IPS DF 19.7 (cell line): ENCODE measurements at regions not wholly inside any gene's neighbourhood (a gene's known extent, or its start where the extent isn't known, plus 50 kb on each side); places are given as distances from the start of the nearest gene placed in this dataset.

Source experiments
- DNase-seq: peaks from one replicate; pipeline ENCODE4 v3.0.0-alpha.2; 2013; ENCODE audit warnings: low read depth, low spot score

- no peak for DNase-seq
Observed at GRCh38 chr11:127607487-127608085, 607.0 kb upstream of the KIRREL3 start.

DNA sequence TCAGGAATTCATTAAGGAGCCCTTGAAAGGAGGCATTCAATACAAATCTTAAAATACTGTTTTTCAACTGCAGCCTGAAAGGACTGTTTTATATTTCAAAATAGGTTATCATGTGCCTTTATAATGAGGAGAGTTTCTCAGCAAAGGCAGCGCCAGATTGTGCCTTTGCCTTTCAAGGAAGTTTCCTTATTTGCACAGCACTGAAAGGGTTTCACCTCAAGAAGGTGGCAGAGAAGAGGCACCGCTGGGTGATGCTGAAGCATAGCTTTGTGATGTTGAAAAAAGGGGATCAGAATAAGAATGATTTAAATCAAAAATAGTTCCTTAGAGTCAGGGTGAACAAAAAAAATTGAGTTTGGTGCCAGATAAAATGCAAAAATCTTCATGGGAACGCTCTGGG, 601.0 kb upstream of the KIRREL3 start:
- DNase-seq = no peak

- no peak for DNase-seq
Observed at GRCh38 chr11:127600674-127601073, 600.1 kb upstream of the KIRREL3 start.

- DNase-seq = no peak
Observed at GRCh38 chr11:127598476-127598875, 597.9 kb upstream of the KIRREL3 start.

DNA sequence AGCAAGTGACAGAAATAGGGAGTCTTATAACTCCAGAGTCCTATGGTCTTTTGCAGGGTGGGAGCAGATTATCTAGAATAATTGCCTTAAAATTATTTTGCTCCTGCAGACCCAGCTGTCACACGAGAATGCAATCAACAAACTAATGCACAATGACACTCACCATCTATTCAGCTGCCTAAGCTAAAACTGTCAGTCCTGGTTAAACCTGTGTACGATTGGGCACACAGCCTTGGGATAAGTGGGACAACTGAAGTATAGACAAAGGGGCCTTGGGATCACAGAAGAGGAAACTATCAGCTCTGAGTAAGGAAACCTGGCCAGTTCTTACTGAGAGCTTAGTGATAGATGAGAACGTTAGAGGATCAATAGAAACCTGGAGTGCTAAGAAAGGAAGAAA, 595.9 kb upstream of the KIRREL3 start:
- no peak for DNase-seq

GRCh38 chr11:127592371-127592770, 591.8 kb upstream of the KIRREL3 start:
- DNase-seq = no peak

- no peak for DNase-seq
Observed at GRCh38 chr11:127590314-127590713, 589.7 kb upstream of the KIRREL3 start.

DNA sequence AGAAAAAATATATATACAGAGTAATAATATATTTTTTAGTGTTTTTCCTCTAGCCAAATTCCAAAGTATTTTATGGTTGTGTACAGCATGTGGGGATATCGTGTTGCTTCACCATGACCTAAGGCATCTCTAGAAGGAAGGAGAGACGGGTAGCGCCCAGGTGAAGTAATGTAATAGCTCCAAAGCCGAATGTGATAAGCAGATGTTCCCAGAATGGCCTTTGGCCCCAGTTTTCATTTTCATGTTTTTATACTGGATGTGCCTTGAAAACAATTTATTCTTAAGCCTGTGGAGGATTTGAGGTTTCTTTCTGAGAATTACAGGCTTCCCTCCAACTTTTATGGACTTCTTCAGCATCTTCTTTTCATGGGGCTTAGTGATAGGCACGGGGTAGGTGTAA, 587.9 kb upstream of the KIRREL3 start:
- DNase-seq = no peak

DNA sequence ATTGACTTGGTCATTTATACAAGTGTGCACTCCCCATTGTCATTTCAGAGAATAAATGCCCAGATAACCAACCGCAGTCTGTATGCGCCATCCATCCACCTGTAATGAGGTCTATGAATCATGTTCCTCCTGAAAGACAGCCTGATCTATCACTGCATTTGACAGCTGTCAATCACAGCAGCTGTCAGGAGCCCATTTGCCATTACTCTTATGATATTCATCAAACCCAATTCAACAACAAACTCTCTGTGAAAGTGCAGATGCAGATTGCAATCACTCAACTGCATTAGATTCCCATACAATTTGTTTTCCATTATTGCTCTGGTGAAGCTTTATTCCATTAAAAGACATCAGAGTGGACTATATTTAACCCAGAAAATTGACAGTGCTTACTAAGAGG, 586.9 kb upstream of the KIRREL3 start:
- DNase-seq = no peak

DNA sequence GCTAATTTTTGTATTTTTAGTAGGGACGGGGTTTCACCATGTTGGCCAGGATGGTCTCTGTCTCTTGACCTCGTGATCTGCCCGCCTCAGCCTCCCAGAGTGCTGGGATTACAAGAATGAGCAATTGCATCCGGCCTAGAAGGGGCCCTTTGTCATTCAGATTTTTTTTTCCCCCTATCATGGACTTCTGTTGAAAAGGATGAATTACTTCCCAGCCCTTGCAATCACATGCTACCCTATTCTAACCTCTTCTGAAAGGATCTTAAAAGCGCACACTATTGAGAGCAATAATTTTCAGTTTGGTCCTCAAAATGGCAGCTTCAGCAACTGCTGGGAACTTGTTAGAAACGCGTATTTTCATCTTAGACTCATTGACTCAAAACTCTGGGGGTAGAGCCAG, 575.6 kb upstream of the KIRREL3 start:
- DNase-seq = no peak

GRCh38 chr11:127574478-127574877, 573.9 kb upstream of the KIRREL3 start:
- DNase-seq = no peak

GRCh38 chr11:127568891-127569290, 568.3 kb upstream of the KIRREL3 start:
- DNase-seq = no peak

DNA sequence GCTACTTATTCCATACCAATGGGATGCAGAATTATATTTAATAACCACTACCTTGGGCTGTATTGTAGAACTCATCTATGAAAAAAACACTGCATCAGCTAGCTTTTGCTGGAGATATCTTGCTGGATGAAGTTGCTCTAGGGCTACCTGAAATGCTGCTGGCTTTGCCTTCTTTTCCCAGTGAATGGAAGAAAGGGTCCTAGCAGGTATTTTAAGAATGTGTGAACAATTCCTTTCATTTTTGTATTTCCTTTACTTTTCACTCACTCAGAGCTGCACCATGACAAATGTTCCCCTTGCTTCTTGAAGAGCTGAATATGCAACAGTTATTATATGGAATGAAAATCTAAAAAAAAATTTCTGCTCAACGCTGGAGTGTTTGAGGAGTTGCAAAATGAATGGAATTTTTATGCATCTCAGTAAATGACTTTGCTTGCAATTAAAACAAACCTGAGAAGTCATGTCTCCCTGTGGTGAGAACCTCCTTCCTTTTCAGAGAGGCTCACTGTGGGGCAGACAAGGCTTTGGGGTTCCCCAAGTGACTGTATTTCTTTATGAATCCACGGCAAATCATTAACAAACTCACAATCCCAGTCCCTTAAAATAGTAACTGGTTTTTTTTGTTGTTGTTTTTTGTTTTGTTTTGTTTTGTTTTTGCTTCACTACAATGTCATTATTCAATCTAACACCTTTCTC, 566.8 kb upstream of the KIRREL3 start:
- no peak for DNase-seq

- no peak for DNase-seq
Observed at GRCh38 chr11:127564810-127565209, 564.2 kb upstream of the KIRREL3 start.

GRCh38 chr11:127559978-127560377, 559.4 kb upstream of the KIRREL3 start:
- no peak for DNase-seq

DNA sequence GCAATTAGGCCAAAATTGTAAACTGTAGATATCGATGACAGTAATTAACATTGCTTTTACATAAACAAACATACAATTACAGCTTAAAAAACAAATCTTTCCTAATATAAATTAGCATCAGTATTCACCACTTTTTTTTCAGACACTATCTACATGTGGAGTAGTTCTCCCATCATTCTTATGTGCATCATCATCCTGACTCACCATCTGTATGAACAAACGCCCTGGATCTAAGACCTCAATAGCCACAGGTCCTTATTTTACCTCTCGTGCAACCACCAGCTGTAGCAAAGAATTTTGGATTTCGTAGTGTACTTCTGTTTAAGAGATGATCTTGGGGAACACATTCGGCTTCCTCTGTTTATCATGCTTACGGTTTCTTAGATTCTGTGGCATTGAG, 551.9 kb upstream of the KIRREL3 start:
- DNase-seq = no peak

- DNase-seq = no peak
Observed at GRCh38 chr11:127531167-127531566, 530.6 kb upstream of the KIRREL3 start.

DNA sequence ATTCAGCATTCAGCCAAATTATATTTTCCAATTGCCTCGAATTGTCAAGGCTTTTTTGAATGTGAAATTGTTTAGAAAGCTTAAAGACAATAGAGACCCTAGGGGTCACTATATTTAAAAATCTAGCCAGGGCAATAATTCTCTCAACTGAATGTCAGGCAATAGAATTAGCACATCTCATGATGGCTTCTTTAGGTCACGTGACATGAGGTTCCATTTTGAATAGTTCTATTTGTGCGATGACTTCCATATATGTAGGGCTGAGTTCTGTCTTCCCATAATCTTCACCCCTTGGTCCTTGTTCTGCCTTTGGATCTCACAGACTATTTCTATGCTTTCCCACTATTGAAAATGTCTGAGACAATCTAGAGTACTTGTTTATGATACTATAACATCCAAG, 527.7 kb upstream of the KIRREL3 start:
- DNase-seq = no peak

- DNase-seq = no peak
Observed at GRCh38 chr11:127524618-127525017, 524.0 kb upstream of the KIRREL3 start.

GRCh38 chr11:127521413-127521812, 520.8 kb upstream of the KIRREL3 start:
- no peak for DNase-seq

DNA sequence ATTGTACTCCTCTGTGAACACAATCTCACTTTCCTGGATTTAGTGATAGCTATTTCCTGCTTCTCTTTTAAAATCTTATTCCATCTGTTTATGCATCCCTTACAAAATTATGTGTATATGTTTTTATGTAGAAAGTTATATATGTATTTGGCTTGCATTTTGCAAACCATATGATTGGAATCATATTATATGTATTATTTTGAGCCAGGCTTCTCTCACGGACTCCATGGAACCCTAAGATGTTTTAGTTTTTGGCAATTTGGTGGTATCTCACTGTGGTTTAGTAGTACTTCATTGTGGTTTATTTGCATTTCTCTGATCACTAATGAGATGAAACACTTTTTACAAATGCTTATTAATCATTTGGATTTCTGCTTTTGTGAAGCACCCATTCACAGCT, 507.3 kb upstream of the KIRREL3 start:
- no peak for DNase-seq

GRCh38 chr11:127506647-127507046, 506.1 kb upstream of the KIRREL3 start:
- DNase-seq = no peak

DNA sequence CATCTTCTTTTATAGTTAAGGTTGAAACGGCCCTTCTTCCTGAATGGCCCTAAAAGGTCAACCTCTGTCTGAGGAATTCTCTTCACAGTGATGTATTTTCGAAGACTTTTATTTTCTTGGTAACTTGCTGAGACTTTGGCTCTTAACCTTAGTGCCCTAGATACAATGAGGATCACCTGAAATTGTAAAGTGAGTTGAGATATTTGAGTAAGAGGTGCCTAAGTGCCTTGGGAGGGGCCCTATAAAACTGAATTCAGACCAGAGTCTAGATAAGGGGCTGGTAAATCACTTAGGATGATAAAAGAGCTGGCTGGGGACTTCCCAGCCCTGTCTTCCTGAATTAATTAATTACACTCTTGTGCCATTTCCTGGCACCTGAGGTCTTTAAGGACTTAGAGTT, 505.6 kb upstream of the KIRREL3 start:
- no peak for DNase-seq

- DNase-seq = no peak
Observed at GRCh38 chr11:127496165-127496564, 495.6 kb upstream of the KIRREL3 start.
